Peyer's patch (tissue), 4 donors: ENCODE measurements at regions not wholly inside any gene's neighbourhood (a gene's known extent, or its start where the extent isn't known, plus 50 kb on each side); places are given as distances from the start of the nearest gene placed in this dataset.

ENCODE experiments used
- DNase-seq, 3 donors: peaks; one replicate each; pipeline ENCODE4 v3.0.0-alpha.2; 2017 to 2019
- H3K27ac ChIP-seq, 4 donors: fragments of 200-600 bp; sonication (generic); one replicate each; pipeline ENCODE4 v1.5.1; 2016 to 2019
- H3K27me3 ChIP-seq, 2 donors: fragments of 200-600 bp; sonication (generic); one replicate each; pipeline ENCODE4 v1.5.1; 2019
- H3K36me3 ChIP-seq, 3 donors: fragments of 200-600 bp; sonication (generic); one replicate each; pipeline ENCODE4 v1.5.1; 2016 to 2019
- H3K4me1 ChIP-seq, 4 donors: fragments of 200-600 bp; sonication (generic); one replicate each; pipeline ENCODE4 v1.5.1; 2016 to 2019
- H3K4me3 ChIP-seq, 4 donors: fragments of 200-600 bp; sonication (generic); 1 replicate in 3 of 4; 2 replicates in 1 of 4; pipeline ENCODE4 v1.5.1; 2016 to 2019; ENCODE audit warnings: mild to moderate bottlenecking in 1 of 4
- H3K9me3 ChIP-seq, 4 donors: fragments of 200-600 bp; sonication (generic); one replicate each; pipeline ENCODE4 v1.5.1; 2016 to 2019; ENCODE audit warnings: mild to moderate bottlenecking in 1 of 4
- POLR2A ChIP-seq, 2 donors: fragments of 450-650 bp; IDR thresholded peaks; one replicate each; pipeline ENCODE4 v1.5.1; 2017; ENCODE audit warnings: antibody characterized with exemption in 2 of 2, mild to moderate bottlenecking in 2 of 2, moderate library complexity in 2 of 2
- TF ChIP-seq, protein P1 (sequence below), 6 experiments: fragments of 450-650 bp in 4 of 6; fragments of 200-600 bp in 2 of 6; sonication (generic) in 1 of 6; IDR thresholded peaks; one replicate each; pipeline ENCODE4 v1.5.1; 2017 to 2019; ENCODE audit warnings: antibody characterized with exemption in 6 of 6, mild to moderate bottlenecking in 3 of 6, moderate library complexity in 1 of 6

DNA sequence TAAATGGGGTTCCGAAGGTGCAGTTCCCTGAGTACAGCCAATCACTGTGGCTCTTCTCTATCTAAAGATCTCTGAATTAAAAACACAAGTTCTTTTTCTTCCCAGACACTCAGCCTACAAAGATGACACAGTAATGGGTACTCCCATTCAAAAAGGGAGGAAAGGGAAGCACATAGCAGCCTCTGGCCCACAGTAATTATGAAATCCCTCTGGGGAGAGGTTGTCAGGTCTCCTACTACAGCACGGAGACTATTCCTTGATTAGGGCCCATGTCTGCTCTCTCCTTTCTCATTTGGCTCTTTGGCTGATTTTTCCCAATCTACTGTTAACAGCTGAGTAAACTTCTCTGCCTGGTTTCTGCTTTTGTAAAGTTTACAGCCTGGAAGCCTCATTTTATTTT, 62.0 kb upstream of the RANBP3L start:
- Histone ChIP-seq H3K27me3 (no peaks in the 10 kb centered on the region), H3K4me1 (no peaks in the 10 kb centered on the region), H3K9me3 (no peaks in the 10 kb centered on the region), H3K36me3 (no peaks in the 10 kb centered on the region), H3K27ac (no peak overlapping the region), H3K4me3 (no peak overlapping the region)
- no peak for DNase-seq
- TF ChIP-seq POLR2A (IDR thresholded peaks at IDR 0.05): no peak

DNA sequence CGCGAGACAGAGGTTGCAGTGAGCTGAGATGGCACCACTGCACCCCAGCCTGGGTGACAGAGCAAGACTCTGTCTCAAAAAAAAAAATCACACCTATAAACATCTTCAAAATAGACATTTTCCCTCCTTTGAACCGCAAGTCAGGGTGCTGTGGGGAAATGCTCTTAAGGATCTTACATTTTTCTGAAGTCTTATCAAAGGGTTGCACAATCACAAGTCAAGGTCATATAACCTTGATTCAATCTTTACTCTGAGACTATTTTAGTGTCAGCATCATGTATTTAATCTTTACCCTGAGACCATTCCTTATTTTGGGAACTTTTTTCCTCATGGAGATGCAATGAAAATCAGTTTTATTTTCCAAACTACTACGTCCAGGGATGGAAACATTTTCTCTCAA, 62.8 kb upstream of the RANBP3L start:
- H3K4me1 ChIP-seq: no peaks in the 10 kb centered on the region
- no peak for TF ChIP-seq POLR2A (IDR thresholded peaks at IDR 0.05)
- TF ChIP-seq, protein P1, sequence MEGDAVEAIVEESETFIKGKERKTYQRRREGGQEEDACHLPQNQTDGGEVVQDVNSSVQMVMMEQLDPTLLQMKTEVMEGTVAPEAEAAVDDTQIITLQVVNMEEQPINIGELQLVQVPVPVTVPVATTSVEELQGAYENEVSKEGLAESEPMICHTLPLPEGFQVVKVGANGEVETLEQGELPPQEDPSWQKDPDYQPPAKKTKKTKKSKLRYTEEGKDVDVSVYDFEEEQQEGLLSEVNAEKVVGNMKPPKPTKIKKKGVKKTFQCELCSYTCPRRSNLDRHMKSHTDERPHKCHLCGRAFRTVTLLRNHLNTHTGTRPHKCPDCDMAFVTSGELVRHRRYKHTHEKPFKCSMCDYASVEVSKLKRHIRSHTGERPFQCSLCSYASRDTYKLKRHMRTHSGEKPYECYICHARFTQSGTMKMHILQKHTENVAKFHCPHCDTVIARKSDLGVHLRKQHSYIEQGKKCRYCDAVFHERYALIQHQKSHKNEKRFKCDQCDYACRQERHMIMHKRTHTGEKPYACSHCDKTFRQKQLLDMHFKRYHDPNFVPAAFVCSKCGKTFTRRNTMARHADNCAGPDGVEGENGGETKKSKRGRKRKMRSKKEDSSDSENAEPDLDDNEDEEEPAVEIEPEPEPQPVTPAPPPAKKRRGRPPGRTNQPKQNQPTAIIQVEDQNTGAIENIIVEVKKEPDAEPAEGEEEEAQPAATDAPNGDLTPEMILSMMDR (IDR thresholded peaks at IDR 0.05): no peak
- H3K4me3 ChIP-seq: no peak overlapping the region
- DNase-seq: no peak
- no peaks in the 10 kb centered on the region for H3K9me3 ChIP-seq
- no peaks in the 10 kb centered on the region for H3K36me3 ChIP-seq
- H3K27me3 ChIP-seq: no peaks in the 10 kb centered on the region
- H3K27ac ChIP-seq: no peak overlapping the region

DNA sequence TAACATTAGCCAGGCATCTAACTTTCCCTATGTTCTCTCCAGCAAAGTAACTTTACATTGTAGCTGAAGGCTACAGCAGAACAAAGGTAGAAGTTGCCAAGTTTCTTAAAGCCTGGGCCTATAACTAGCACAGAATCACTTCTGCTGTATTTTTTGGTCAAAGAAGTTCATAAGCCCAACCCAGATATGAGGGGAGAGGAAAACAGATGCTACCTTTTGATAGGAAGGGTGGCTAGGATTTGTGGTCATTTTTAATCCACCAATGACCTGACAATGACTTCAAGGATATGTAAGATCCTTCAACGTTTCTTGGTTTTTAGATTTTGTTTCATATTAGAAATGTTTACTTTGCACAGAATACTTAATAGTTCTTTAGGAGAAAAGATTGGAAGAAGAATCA, 64.2 kb upstream of the RANBP3L start:
- no peak overlapping the region for H3K4me3 ChIP-seq
- DNase-seq: no peak
- no peak for TF ChIP-seq POLR2A (IDR thresholded peaks at IDR 0.05)
- TF ChIP-seq, protein P1 (IDR thresholded peaks at IDR 0.05): no peak
- H3K27me3 ChIP-seq: no peaks in the 10 kb centered on the region
- H3K27ac ChIP-seq: no peak overlapping the region
- no peaks in the 10 kb centered on the region for H3K36me3 ChIP-seq
- H3K9me3 ChIP-seq: no peaks in the 10 kb centered on the region
- no peaks in the 10 kb centered on the region for H3K4me1 ChIP-seq

DNA sequence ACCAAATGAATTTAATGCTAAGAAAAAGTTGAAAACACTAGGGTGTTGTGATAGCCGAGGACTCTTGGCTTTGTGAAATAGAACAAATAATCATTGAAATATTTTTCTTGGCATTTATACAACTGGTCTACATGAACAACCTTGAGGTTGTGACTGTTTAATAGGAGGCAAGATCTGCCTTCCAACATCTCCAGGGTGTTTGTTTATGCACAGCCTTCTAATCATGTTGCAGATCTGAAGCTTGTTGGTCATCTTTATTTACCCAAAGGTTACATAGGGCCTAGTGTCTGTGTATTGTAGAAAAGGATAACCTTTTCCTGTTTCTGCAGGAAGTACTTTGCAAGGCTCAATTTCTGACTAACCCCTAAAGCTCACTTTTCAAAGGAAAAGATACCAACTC, 65.2 kb upstream of the RANBP3L start:
- Histone ChIP-seq H3K4me3 (no peak overlapping the region), H3K9me3 (no peaks in the 10 kb centered on the region), H3K4me1 (no peaks in the 10 kb centered on the region), H3K36me3 (no peaks in the 10 kb centered on the region), H3K27ac (no peak overlapping the region), H3K27me3 (no peaks in the 10 kb centered on the region)
- no peak for DNase-seq
- TF ChIP-seq, protein P1 (IDR thresholded peaks at IDR 0.05): no peak
- no peak for TF ChIP-seq POLR2A (IDR thresholded peaks at IDR 0.05)

- no peak overlapping the region for H3K27ac ChIP-seq
- no peak overlapping the region for H3K4me3 ChIP-seq
- H3K9me3 ChIP-seq: no peaks in the 10 kb centered on the region
- no peaks in the 10 kb centered on the region for H3K4me1 ChIP-seq
- DNase-seq: no peak
- H3K36me3 ChIP-seq: no peaks in the 10 kb centered on the region
- H3K27me3 ChIP-seq: no peaks in the 10 kb centered on the region
- TF ChIP-seq, protein P1 (IDR thresholded peaks at IDR 0.05): no peak
- no peak for TF ChIP-seq POLR2A (IDR thresholded peaks at IDR 0.05)
Measured at GRCh38 chr5:36367524-36367923, 65.8 kb upstream of the RANBP3L start.

DNA sequence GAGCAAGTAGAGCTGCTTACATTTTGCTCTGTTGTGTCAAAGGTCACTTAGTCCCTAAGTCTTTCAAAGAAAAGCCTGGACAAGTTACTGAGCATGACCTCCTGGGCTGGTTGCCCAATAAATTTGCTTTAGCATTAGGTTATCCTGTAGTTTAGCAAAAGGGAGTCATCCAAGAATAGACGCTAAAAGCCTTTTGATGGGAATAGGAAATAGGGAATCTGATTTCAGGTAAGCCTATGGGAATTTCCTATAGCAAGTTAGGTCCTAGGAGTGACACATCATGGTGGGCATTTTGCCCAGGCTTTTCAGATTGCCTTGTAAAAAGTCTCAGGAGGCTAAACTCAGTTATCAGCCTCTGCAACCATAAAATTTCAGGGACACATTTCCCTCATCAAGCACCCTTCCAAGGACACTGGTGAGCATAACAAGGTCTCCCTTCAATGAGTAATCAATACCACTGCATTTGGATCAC, 67.6 kb upstream of the RANBP3L start:
- Histone ChIP-seq H3K9me3 (no peaks in the 10 kb centered on the region), H3K36me3 (no peaks in the 10 kb centered on the region), H3K4me3 (no peak overlapping the region), H3K27me3 (no peaks in the 10 kb centered on the region), H3K4me1 (no peaks in the 10 kb centered on the region), H3K27ac (no peak overlapping the region)
- DNase-seq: no peak
- TF ChIP-seq, protein P1 (IDR thresholded peaks at IDR 0.05): no peak
- no peak for TF ChIP-seq POLR2A (IDR thresholded peaks at IDR 0.05)
